ENCODE measurements at regions not wholly inside any gene's neighbourhood (a gene's known extent, or its start where the extent isn't known, plus 50 kb on each side); places are given as distances from the start of the nearest gene placed in this dataset.

DNA sequence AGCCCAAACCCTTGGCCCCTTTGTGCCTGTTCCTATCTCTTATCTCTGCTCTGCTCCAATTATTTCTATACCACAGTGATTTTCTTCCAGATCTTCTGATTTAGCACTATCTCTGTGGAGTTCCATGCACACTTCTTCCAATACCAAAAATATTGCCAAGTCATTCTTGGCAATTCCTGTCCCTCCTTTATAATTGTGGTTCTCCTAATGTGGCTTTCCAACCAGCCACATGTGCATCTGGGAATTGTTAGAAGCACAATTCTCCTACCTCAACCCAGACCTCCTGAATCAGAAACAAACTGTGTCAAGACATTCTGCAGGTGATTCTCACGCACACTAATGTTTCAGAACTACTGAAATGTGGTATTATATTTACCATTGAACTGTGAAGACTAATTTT, 447.8 kb upstream of the IGFBP3 start:
- FAIRE-seq (no peak), DNase-seq (ENCODE audit: insufficient read length, low spot score) (no peak)
- no peak for TF ChIP-seq TAF1 (IDR thresholded peaks at IDR 0.05; ENCODE audit: low read depth, low read length)
- no peak for TF ChIP-seq POLR2A (IDR thresholded peaks at IDR 0.05; ENCODE audit: low read depth, low read length)
- TF ChIP-seq POLR2AphosphoS5 (IDR thresholded peaks at IDR 0.05; ENCODE audit: low read depth, low read length): no peak
- no peak for TF ChIP-seq PAX5 (IDR thresholded peaks at IDR 0.05; ENCODE audit: insufficient read depth, low read length, severe bottlenecking)
- TF ChIP-seq POU2F2 (IDR thresholded peaks at IDR 0.05; ENCODE audit: low read depth, low read length): no peak
- no peak for TF ChIP-seq SPI1 (IDR thresholded peaks at IDR 0.05; ENCODE audit: low read depth, low read length)

DNA sequence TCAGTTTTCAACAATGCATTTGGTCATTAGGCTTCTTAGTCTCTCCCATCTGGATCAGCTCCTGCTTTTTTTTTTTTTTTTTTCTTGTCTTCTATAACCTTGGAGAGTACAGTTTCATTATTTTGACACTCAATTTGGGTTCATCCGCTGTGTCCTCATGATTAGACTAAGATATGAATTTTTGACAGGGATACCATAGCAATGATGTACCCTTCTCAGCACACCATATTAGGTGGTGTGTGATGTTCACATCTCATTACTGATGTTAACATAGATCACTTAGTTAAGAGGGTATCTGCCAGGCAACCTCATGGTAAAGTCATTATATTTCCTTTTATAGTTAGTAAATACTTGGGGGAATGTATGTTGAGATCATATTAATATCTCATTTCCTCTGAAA, 445.5 kb upstream of the IGFBP3 start:
- no peak for TF ChIP-seq POLR2AphosphoS5 (IDR thresholded peaks at IDR 0.05; ENCODE audit: low read depth, low read length)
- no peak for TF ChIP-seq POU2F2 (IDR thresholded peaks at IDR 0.05; ENCODE audit: low read depth, low read length)
- no peak for TF ChIP-seq SPI1 (IDR thresholded peaks at IDR 0.05; ENCODE audit: low read depth, low read length)
- TF ChIP-seq TAF1 (IDR thresholded peaks at IDR 0.05; ENCODE audit: low read depth, low read length): no peak
- TF ChIP-seq PAX5 (IDR thresholded peaks at IDR 0.05; ENCODE audit: insufficient read depth, low read length, severe bottlenecking): no peak
- FAIRE-seq: no peak

DNA sequence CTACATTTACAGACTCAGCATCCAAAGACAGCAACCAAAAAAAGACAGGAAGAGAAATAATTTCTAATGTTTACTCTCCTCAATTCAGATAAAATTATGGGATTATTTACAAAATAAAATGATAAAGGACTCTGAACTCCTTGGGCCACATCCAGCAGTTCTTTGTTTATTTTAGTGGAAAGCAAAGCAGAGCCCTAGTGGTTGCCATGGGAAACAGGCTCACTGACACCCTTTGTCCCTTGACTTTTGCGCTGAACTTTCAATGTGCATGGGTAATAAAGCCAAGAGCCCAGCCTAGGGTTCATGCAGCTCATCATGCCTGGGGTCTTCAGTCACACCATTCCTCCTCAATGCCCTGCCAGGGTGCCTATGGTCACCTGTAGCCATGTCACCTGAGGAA, 442.6 kb upstream of the IGFBP3 start:
- FAIRE-seq (no peak), DNase-seq (ENCODE audit: insufficient read length, low spot score) (no peak)
- TF ChIP-seq SPI1 (IDR thresholded peaks at IDR 0.05; ENCODE audit: low read depth, low read length): no peak
- TF ChIP-seq POLR2A (IDR thresholded peaks at IDR 0.05; ENCODE audit: low read depth, low read length): no peak
- no peak for TF ChIP-seq PAX5 (IDR thresholded peaks at IDR 0.05; ENCODE audit: insufficient read depth, low read length, severe bottlenecking)

More for the DNA sequence above, 445.5 kb upstream of the IGFBP3 start:
- DNase-seq (ENCODE audit: insufficient read length, low spot score): no peak

DNA sequence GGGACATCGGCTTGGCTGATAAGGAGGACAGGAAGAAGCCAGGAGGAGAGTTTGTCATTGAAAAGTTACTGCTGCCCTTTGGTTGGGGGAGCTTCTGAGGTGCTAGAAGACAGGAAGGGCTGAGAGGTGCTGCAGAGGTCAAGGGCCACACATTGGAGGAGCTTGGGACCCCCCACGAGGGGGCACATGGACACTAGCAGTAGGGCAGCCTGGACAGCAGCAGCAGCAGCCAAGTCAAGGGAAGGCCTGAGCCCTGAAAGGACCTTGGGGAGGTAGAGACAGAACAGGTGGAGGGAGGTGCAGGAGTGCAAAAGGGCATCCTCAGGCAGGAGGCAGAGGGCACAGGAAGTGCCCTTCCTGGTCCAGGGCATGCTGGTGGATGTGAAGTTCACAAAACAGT, 439.7 kb upstream of the IGFBP3 start:
- DNase-seq (ENCODE audit: insufficient read length, low spot score): no peak
- TF ChIP-seq POLR2AphosphoS5 (IDR thresholded peaks at IDR 0.05; ENCODE audit: low read depth, low read length) (no peak), PAX5 (IDR thresholded peaks at IDR 0.05; ENCODE audit: insufficient read depth, low read length, severe bottlenecking) (no peak), TAF1 (IDR thresholded peaks at IDR 0.05; ENCODE audit: low read depth, low read length) (no peak), SPI1 (IDR thresholded peaks at IDR 0.05; ENCODE audit: low read depth, low read length) (no peak), POU2F2 (IDR thresholded peaks at IDR 0.05; ENCODE audit: low read depth, low read length) (no peak), POLR2A (IDR thresholded peaks at IDR 0.05; ENCODE audit: low read depth, low read length) (no peak)
- FAIRE-seq: no peak

DNA sequence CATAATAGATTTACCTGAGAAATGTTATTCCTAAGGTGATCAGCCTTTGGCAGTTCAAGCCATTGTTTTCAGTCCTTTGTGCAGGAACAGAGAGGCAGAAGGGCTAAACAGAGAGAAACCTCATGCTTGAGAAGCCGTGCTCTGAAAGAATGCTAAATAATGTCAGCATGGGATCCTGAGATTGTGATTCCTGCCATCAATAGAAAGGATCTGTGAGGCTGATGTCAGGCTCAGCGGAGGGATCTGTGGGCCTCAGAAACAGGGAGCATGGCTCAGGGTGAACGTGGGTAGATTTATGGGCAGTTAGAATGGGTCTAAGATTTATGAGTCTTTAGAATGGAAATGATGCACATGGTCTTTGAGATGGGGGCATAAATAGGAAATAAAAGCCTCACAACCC, 439.2 kb upstream of the IGFBP3 start:
- no peak for FAIRE-seq
- no peak for DNase-seq (ENCODE audit: insufficient read length, low spot score)
- TF ChIP-seq POU2F2 (IDR thresholded peaks at IDR 0.05; ENCODE audit: low read depth, low read length) (no peak), TAF1 (IDR thresholded peaks at IDR 0.05; ENCODE audit: low read depth, low read length) (no peak), PAX5 (IDR thresholded peaks at IDR 0.05; ENCODE audit: insufficient read depth, low read length, severe bottlenecking) (no peak), POLR2A (IDR thresholded peaks at IDR 0.05; ENCODE audit: low read depth, low read length) (no peak), SPI1 (IDR thresholded peaks at IDR 0.05; ENCODE audit: low read depth, low read length) (no peak), POLR2AphosphoS5 (IDR thresholded peaks at IDR 0.05; ENCODE audit: low read depth, low read length) (no peak)

DNA sequence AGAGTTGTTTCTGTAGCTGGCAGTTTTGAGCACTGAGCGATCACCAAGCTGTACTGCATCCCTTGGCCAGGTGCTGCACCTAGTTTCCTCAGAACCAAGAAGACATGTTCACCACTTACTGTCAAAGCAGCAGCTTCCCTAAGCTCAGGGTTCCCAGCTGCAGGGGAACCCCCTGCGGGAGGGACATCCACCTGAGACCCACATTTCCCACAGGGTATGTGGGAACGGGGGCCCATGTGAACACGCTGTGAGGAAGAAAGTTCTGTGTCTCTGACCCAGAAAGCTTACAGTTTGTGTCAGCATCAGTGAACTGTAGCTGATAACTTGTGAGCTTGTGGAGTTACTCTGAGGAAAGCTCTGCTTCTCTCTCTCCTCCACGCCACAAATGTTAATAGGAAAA, 436.8 kb upstream of the IGFBP3 start:
- no peak for TF ChIP-seq SPI1 (IDR thresholded peaks at IDR 0.05; ENCODE audit: low read depth, low read length)
- no peak for TF ChIP-seq TAF1 (IDR thresholded peaks at IDR 0.05; ENCODE audit: low read depth, low read length)
- no peak for TF ChIP-seq PAX5 (IDR thresholded peaks at IDR 0.05; ENCODE audit: insufficient read depth, low read length, severe bottlenecking)
- no peak for TF ChIP-seq POU2F2 (IDR thresholded peaks at IDR 0.05; ENCODE audit: low read depth, low read length)
- TF ChIP-seq POLR2A (IDR thresholded peaks at IDR 0.05; ENCODE audit: low read depth, low read length): no peak
- no peak for TF ChIP-seq POLR2AphosphoS5 (IDR thresholded peaks at IDR 0.05; ENCODE audit: low read depth, low read length)
- FAIRE-seq (no peak), DNase-seq (ENCODE audit: insufficient read length, low spot score) (no peak)

DNA sequence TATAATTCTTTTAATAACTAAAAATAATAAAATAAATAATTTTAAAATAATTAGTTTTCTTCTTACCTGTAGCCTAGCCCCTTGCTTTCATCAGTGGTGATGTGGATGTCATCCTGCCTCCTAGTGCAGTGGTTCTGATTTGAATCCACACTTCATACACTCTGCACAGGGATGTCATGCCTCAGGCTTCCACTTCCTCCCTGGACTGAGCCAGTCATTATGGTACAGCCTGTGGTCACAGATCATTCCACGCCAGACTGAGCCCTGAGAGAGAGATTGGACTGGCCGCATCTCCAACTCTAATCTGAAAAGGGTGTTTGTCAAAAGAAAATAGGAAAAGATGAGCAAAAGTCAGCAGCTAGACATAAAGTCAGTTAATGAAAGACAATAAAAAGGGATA, 436.2 kb upstream of the IGFBP3 start:
- no peak for FAIRE-seq
- no peak for TF ChIP-seq POLR2AphosphoS5 (IDR thresholded peaks at IDR 0.05; ENCODE audit: low read depth, low read length)
- peak; percentile 40; the same call in 1 of the 2 replicates for TF ChIP-seq SPI1 (IDR thresholded peaks at IDR 0.05; ENCODE audit: low read depth, low read length)
- no peak for TF ChIP-seq POLR2A (IDR thresholded peaks at IDR 0.05; ENCODE audit: low read depth, low read length)

DNA sequence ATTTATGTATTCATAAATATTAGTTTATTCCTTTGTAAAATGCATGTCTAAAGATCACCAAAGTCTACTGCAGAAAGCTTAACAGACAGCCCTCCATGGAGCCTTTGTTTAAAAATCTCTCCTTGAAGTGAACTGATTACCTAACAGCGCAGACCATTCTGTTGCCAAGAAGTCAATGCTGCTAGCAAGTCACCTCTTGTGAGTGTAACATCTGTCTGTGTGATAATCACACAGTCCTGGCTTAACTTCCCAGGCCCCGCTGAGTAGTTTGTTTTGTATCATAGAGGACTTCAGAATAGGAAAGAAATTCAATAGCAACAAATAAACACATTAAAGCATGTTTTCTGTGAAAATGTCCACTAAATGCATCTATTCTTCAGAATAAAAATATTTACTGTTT, 435.3 kb upstream of the IGFBP3 start:
- FAIRE-seq (no peak), DNase-seq (ENCODE audit: insufficient read length, low spot score) (no peak)
- no peak for TF ChIP-seq POLR2A (IDR thresholded peaks at IDR 0.05; ENCODE audit: low read depth, low read length)
- no peak for TF ChIP-seq POLR2AphosphoS5 (IDR thresholded peaks at IDR 0.05; ENCODE audit: low read depth, low read length)
- TF ChIP-seq SPI1 (IDR thresholded peaks at IDR 0.05; ENCODE audit: low read depth, low read length): no peak
- TF ChIP-seq POU2F2 (IDR thresholded peaks at IDR 0.05; ENCODE audit: low read depth, low read length): no peak
- no peak for TF ChIP-seq PAX5 (IDR thresholded peaks at IDR 0.05; ENCODE audit: insufficient read depth, low read length, severe bottlenecking)
- no peak for TF ChIP-seq TAF1 (IDR thresholded peaks at IDR 0.05; ENCODE audit: low read depth, low read length)

More for the DNA sequence above, 436.2 kb upstream of the IGFBP3 start:
- DNase-seq (ENCODE audit: insufficient read length, low spot score): no peak

DNA sequence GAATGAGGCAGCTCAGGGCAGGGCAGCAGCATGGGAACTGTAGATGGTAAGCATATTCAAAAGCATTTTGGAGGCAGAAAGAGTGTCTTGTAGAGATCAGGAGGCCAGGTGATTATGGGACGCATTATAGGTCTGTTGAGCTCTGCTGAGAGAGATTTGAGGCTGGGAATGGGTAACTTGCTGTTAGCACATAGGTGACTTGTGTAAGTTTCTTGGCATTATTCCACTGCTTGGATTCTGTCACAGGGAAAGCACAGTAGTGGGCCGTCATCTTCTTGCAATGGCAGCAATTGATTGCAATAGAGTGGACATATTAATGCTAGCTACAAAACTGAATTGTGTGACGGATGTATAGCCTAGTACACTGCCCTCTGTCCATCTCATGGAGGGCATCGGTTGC, 434.3 kb upstream of the IGFBP3 start:
- DNase-seq (ENCODE audit: insufficient read length, low spot score) (no peak), FAIRE-seq (no peak)
- TF ChIP-seq PAX5 (IDR thresholded peaks at IDR 0.05; ENCODE audit: insufficient read depth, low read length, severe bottlenecking): no peak
- no peak for TF ChIP-seq TAF1 (IDR thresholded peaks at IDR 0.05; ENCODE audit: low read depth, low read length)
- no peak for TF ChIP-seq POLR2A (IDR thresholded peaks at IDR 0.05; ENCODE audit: low read depth, low read length)

DNA sequence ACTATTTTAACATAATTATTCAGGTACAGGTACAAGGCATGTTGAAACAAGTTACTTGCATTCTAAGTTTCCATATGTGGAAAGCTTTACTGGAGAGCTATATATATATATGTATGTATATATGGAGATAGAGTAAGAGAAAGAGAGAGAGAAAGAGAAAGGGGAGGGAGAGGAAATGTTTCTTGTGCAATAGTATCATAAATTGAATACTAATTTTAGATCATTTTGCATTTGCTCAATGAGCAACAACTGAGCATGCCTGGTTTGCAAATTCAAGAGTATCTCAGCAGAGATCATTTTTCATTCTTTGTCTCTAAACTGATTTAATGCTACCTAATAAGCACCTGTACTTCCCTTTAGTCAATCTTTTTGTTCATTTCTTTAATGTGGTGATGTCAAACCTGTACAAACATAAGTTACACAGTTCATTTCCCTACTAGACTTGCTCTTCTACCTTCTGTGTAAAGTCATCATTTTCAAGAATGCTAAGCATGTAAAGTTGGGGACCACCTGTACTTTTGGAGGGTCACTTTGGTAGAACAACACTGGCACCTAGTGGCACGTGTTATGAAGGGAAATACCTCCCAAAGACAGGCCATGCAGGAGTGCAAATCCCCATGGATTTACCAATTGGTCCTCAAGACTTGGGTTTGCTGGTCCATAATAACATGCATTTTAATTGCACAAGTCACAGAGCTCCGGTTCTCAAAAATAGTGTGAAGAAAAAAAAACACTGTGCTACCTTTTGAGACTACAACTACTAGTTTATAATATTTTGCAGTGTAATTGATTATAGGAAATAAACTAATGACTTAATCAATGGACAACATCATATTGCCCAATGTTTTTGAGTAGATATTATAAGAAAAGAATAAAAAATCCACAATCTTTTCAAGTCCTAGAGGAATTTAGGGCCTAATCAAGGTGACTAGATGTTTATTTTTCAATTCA, 431.2 kb upstream of the IGFBP3 start:
- no peak for TF ChIP-seq PAX5 (IDR thresholded peaks at IDR 0.05; ENCODE audit: insufficient read depth, low read length, severe bottlenecking)
- no peak for TF ChIP-seq TAF1 (IDR thresholded peaks at IDR 0.05; ENCODE audit: low read depth, low read length)
- no peak for TF ChIP-seq POLR2A (IDR thresholded peaks at IDR 0.05; ENCODE audit: low read depth, low read length)
- no peak for TF ChIP-seq SPI1 (IDR thresholded peaks at IDR 0.05; ENCODE audit: low read depth, low read length)
- TF ChIP-seq POU2F2 (IDR thresholded peaks at IDR 0.05; ENCODE audit: low read depth, low read length): no peak
- no peak for TF ChIP-seq POLR2AphosphoS5 (IDR thresholded peaks at IDR 0.05; ENCODE audit: low read depth, low read length)
- FAIRE-seq: peak; percentile 55
- DNase-seq (ENCODE audit: insufficient read length, low spot score): peak; percentile 18
